Astrocyte (in vitro differentiated cells and primary cell): ENCODE measurements at regions not wholly inside any gene's neighbourhood (a gene's known extent, or its start where the extent isn't known, plus 50 kb on each side); places are given as distances from the start of the nearest gene placed in this dataset.

Experiments
- EZH2 ChIP-seq: IDR thresholded peaks from 2 replicates; pipeline ENCODE4 v1.6.1; 2012; ENCODE audit warnings: mild to moderate bottlenecking, low read length, inconsistent platforms; ENCODE audit not compliant: insufficient read depth
- TF ChIP-seq, protein P1 (sequence below): IDR thresholded peaks from 2 replicates; pipeline ENCODE4 v1.5.1; 2011; ENCODE audit warnings: low read depth, mild to moderate bottlenecking, inconsistent platforms, low read length, moderate library complexity; ENCODE audit not compliant: insufficient read depth

GRCh38 chr9:80874276-80874675 lies 815.1 kb downstream of the TLE1 start:
- TF ChIP-seq, protein P1, sequence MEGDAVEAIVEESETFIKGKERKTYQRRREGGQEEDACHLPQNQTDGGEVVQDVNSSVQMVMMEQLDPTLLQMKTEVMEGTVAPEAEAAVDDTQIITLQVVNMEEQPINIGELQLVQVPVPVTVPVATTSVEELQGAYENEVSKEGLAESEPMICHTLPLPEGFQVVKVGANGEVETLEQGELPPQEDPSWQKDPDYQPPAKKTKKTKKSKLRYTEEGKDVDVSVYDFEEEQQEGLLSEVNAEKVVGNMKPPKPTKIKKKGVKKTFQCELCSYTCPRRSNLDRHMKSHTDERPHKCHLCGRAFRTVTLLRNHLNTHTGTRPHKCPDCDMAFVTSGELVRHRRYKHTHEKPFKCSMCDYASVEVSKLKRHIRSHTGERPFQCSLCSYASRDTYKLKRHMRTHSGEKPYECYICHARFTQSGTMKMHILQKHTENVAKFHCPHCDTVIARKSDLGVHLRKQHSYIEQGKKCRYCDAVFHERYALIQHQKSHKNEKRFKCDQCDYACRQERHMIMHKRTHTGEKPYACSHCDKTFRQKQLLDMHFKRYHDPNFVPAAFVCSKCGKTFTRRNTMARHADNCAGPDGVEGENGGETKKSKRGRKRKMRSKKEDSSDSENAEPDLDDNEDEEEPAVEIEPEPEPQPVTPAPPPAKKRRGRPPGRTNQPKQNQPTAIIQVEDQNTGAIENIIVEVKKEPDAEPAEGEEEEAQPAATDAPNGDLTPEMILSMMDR = no peak
- TF ChIP-seq EZH2 = no peak
